ENCODE measurements at regions not wholly inside any gene's neighbourhood (a gene's known extent, or its start where the extent isn't known, plus 50 kb on each side); places are given as distances from the start of the nearest gene placed in this dataset.
"Not testable (repeated sequence)": the region's sequence is repeated elsewhere in the genome, so short reads cannot be mapped to it uniquely, and the experiment has no call there.

GRCh38 chr7:68025369-68025768 lies 1028.7 kb downstream of the TYW1 start:
- DNase-seq: no peak

- no peak for DNase-seq
Observed at GRCh38 chr7:68030530-68030929, 1033.9 kb downstream of the TYW1 start.

- no peak for DNase-seq
Observed at GRCh38 chr7:68031180-68031943, 1034.7 kb downstream of the TYW1 start.

GRCh38 chr7:68038621-68039314 lies 1042.1 kb downstream of the TYW1 start:
- no peak for DNase-seq

- DNase-seq: no peak
Observed at GRCh38 chr7:68041554-68041953, 1044.9 kb downstream of the TYW1 start.

- no peak for DNase-seq
Observed at GRCh38 chr7:68043546-68043945, 1046.9 kb downstream of the TYW1 start.

GRCh38 chr7:68050627-68051026 lies 1054.0 kb downstream of the TYW1 start:
- DNase-seq: no peak

GRCh38 chr7:68058014-68058413 lies 1061.4 kb downstream of the TYW1 start:
- no peak for DNase-seq

GRCh38 chr7:68063171-68063570 lies 1066.5 kb downstream of the TYW1 start:
- peak; percentile 48 for DNase-seq

- no peak for DNase-seq
Observed at GRCh38 chr7:68065581-68065980, 1068.9 kb downstream of the TYW1 start.

GRCh38 chr7:68067845-68068244 lies 1071.2 kb downstream of the TYW1 start:
- DNase-seq: no peak

- DNase-seq: no peak
Observed at GRCh38 chr7:68070992-68071391, 1074.4 kb downstream of the TYW1 start.

- no peak for DNase-seq
Observed at GRCh38 chr7:68073701-68074100, 1077.1 kb downstream of the TYW1 start.

- no peak for DNase-seq
Observed at GRCh38 chr7:68074242-68074641, 1077.6 kb downstream of the TYW1 start.

GRCh38 chr7:68078157-68078710 lies 1081.6 kb downstream of the TYW1 start:
- peak; percentile 25 for DNase-seq

GRCh38 chr7:68082066-68082960 lies 1085.7 kb downstream of the TYW1 start:
- DNase-seq: not testable (repeated sequence)

- DNase-seq: not testable (repeated sequence)
Observed at GRCh38 chr7:68082961-68083657, 1086.5 kb downstream of the TYW1 start.

- no peak for DNase-seq
Observed at GRCh38 chr7:68087401-68087800, 1090.8 kb downstream of the TYW1 start.

GRCh38 chr7:68088879-68089278 lies 1092.2 kb downstream of the TYW1 start:
- no peak for DNase-seq

- not testable (repeated sequence) for DNase-seq
Observed at GRCh38 chr7:68090256-68090655, 1093.6 kb downstream of the TYW1 start.

- DNase-seq: no peak
Observed at GRCh38 chr7:68103319-68103718, 1106.7 kb downstream of the TYW1 start.

- DNase-seq: peak; percentile 87
Observed at GRCh38 chr7:68107261-68107660, 1110.6 kb downstream of the TYW1 start.

Measured in NCI-H69 (cell line).